GM21786 (cell line): ENCODE measurements at regions not wholly inside any gene's neighbourhood (a gene's known extent, or its start where the extent isn't known, plus 50 kb on each side); places are given as distances from the start of the nearest gene placed in this dataset.
"Not testable (repeated sequence)": the region's sequence is repeated elsewhere in the genome, so short reads cannot be mapped to it uniquely, and the experiment has no call there.

Experiments
- ATAC-seq: cut with Tn5 transposase; IDR thresholded peaks from one replicate; pipeline ENCODE4 v1.9.1; 2021; ENCODE audit not compliant: unreplicated experiment

DNA sequence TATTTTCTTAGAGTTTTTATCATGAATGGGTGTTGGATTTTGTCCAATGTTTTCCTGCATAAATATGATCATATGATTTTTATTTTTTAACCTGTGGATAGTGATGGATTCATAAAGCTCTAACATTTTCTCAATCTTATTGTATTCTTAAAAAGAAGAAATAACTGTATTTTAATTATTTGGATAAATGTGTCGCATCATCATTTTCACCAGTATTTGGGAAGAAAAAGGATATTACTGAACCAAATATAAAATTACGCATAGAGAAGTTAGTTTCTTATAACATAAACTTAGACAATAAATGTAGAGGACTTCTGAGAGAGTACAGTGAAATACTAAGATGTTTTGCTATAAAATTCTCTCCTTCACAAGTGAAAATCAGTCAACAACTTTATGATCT is 126.0 kb upstream of the CHST9 start:
- ATAC-seq = no peak

DNA sequence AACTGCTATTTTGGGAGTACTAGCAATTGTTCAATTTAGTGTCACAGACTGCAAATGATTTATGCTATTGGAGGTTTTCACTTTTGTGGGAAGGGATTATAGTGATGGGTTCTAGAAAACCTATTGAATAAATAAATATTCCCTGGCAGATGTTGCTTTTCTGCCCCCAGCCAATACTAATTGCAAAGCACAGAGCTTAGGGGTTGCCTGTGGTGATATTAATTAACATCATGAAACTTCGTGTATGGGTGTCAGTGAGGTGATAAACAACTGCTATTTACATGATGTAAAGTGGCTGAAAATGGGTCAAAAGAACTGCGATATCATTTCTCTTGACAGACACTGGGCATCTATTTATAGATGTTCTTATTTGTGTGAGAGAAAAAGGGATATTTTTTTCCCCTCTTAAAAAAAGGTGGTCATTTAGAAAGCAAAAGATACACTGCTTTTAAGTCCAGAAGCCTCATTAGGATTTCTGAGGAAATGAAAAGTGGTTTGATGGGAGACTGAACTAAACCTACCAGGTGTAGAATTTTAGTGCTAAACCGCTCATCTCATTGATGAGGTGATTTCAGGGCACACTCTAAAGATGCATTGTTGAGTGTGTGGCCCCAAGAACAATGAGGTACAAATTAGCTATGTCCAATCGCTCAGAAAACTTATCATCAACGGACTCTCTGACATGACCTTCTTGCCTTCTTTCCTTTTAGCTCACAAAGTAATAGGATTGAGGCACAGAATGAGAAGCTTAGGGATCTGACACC is 116.7 kb upstream of the CHST9 start:
- no peak for ATAC-seq

DNA sequence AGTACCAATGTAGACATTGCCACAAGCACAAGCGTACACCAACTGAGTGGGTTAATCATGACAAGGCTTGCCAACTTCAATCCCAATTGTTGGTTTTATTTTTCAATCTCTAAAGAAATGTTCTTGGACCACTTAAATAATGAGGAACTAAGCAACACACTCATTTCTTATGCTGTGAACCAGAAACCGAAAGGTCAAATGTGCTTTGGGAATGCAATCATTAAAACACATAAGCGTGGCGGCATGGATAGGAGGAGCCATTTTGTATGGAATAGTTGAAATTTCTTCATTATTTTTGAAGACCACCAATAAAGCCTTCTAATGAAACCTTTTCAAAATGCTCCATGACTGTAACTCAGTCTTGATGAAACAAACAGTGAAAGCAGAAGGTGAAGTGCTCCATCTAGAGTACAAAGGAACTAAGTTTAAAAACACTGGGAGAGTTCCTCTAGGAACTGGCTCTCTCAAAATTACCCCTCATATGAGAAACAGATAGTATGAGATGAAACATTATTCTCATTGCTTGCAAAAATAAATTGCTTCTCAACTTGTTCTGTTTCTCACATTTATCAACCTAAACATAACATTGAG is 113.2 kb upstream of the CHST9 start:
- no peak for ATAC-seq

DNA sequence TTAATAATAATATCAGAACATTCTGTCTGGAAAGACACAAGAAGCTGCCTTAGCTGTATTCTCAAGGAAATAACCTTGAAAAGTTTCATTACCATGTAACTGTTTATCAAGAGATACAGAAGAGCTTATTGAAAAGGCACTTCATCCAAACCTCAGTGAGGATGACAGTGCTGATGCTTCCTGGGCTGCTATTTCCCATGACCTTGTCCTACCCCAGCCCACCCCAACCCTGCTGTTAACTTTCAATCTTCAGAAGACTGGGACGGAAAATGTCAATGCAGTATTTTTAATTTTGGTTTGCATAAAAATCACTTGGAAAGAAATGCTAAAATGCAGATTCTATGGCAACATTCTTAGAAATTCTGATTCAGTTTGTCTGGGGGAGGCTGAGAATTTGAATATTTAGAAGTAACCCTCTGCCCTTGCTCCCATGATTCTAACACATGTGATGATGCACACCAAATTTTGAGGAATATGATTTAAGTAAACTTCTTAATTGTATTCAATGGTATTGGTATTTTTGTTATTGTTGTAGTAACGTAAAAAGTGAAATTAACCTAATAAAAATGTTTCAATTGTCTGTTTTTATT is 101.0 kb upstream of the CHST9 start:
- ATAC-seq = not testable (repeated sequence)

- ATAC-seq = no peak
These were observed 93.0 kb upstream of the CHST9 start for GRCh38 chr18:27278131-27278530.

DNA sequence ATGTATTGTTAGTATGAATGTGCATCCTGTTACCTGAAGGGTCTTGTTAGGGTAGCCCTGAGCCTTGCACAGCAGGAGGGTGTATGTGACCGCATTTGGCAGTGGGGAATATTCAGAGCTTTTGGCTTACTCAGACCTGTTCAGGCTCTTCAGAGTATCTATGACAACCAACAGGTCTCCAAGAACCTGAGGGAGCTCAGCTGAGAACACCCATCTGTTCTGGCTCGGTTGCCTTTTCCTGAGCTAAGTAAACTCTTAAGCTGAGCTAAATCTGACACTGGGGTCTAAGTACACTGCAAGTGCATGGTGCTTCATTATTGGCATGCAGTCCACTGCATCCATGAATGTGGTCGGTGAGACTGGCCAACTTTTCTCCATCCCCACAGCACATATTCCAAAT is 92.4 kb upstream of the CHST9 start:
- no peak for ATAC-seq

GRCh38 chr18:27276886-27277285 is 91.8 kb upstream of the CHST9 start:
- no peak for ATAC-seq

GRCh38 chr18:27276479-27276878 is 91.4 kb upstream of the CHST9 start:
- ATAC-seq = no peak

- no peak for ATAC-seq
These were observed 89.8 kb upstream of the CHST9 start for GRCh38 chr18:27274901-27275300.

GRCh38 chr18:27270508-27270907 is 85.4 kb upstream of the CHST9 start:
- ATAC-seq = no peak

GRCh38 chr18:27263369-27263768 is 78.3 kb upstream of the CHST9 start:
- no peak for ATAC-seq

DNA sequence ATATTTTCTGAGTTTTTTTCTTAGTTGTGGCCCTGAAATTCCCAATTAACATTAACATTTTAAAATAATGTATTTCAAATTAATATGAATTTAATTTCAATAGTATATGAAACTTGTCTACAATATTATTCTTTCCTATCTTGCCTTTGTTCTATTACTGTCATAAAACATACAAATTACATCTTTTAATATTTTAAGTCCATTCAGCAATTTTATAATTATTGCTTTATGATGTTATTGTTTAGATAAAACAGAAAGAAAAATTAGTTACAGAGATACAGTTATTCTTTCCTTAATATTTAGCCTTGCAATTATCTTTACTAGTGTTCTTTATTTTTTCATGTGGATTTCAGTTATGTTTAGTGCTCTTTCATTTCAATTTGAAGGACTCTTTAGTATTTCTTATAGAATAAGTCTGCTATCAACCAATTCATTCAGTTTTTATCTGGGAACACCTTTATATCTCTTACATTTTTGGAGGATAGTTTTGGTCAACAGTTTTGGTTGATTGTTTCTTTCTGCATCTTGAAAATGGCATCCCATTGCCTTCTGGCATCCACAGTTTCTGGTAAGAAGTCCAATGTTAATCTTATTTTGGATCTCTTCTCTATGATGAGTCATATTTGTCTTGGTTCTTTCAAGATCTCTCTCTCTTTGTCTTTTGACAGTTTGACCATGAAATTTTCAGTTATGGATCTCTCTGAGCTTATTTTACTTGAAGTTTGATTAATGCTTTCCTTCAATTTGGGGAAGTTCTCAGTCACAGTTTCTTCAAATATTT is 76.9 kb upstream of the CHST9 start:
- no peak for ATAC-seq

DNA sequence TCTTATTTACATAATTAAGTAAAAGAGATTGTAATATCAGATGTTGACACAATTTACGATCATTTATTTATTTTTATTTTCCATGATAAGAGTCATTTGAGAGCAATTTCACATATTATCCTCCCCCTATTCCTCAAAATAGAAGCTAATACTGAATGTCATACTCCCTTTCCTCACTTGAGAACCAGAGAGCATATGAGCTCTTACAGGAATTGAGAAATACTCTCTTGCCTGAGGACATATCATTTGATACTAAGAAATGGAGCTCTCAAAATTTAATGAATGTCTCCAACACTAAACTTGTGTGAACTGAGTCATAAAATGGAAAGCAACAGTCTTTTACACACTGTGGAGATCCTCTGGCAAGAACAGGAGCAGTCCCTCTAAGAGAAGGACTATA is 68.5 kb upstream of the CHST9 start:
- ATAC-seq = no peak

- ATAC-seq = no peak
These were observed 65.4 kb upstream of the CHST9 start for GRCh38 chr18:27250471-27250870.

DNA sequence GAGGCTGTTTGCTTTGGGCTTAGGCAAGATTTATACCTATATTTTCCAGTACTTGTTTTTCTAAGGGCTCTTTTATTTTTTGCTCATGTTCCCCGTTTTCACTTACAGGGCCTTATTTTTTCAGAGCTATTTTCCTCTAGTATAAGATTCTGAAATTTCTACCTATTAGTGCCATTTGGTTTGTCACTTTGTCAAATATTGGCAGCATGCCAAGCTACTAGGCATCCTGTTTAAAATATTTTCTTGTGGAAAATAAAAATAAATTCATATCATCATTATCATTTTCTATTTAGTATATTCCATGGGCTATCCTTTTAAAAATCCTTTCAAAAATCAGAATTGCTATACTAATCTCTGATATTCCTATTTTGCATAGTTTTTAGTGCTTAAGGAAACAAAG is 64.8 kb upstream of the CHST9 start:
- ATAC-seq = no peak

- ATAC-seq = no peak
These were observed 59.2 kb upstream of the CHST9 start for GRCh38 chr18:27244259-27244658.

DNA sequence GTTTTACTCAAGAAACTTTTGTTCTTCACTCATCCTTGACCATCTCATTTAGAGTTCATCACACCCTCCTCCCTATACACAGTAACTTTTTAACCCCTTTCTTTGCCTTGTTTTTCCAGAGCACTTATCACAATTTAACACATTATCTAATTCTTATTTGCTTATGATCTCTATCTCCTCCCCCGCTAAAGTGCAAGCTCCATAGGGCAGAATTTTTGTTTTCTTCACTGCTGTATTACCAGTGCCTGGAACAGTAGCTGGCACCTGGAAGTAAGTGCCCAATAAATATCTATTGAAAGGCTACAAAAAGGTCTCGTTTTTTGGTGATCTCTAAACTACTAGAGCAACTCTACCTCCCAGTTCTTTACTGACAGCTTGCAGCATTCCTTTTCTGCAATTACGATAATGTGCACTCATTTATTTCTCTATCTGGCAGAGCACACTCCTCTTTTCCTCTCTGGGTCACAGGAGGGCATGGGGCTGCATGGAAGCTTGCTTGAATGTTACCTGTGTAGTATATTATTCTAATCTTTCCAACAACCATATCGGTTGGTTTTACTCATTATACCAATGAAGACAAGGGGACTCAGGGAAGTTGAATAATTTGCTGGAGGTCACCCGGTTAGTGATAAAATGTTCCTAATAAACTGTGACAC is 57.4 kb upstream of the CHST9 start:
- no peak for ATAC-seq

- no peak for ATAC-seq
These were observed 55.3 kb upstream of the CHST9 start for GRCh38 chr18:27240383-27240782.

GRCh38 chr18:27239669-27240068 is 54.6 kb upstream of the CHST9 start:
- ATAC-seq = no peak

DNA sequence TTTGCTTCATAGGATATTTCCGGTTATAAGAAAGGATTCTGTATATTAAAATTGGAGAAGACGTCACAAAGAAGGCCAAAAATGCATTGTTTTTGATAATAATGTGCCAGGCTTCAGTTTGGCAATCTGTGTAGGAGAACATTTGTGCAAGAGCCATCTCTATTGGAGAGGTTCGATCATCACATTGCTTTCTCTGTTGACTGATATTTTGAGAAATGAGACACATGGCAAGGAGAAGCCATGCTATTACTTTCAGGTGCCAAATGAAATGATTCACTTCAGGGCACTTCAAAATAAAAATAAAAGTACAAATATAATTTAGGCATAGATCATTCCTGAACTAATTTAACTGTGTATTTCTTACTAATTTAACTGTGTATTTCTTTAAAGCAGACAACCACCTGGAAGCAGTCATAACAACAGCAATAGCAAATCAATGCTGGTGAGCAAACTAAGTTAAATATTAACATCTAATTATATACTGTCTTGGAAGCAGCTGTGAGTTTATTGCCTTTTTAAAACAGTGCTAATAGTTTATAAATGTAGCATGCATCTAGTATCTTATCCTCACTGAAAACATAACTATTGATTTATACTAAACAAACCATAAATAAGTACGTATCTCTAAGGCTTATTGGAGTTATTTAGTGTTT is 50.2 kb upstream of the CHST9 start:
- no peak for ATAC-seq
